ENCODE measurements at regions not wholly inside any gene's neighbourhood (a gene's known extent, or its start where the extent isn't known, plus 50 kb on each side); places are given as distances from the start of the nearest gene placed in this dataset.

GRCh38 chr5:21694567-21694966 is 1158.6 kb downstream of the CDH12 start:
- no peak overlapping the region for H3K4me3 ChIP-seq (replicated peaks; ENCODE audit: low read depth, low read length)
- DNase-seq (ENCODE audit: extremely low read depth, insufficient read length) = no peak
- no peaks in the 10 kb centered on the region for H3K27me3 ChIP-seq (replicated peaks; ENCODE audit: control insufficient read depth, insufficient read depth, low read length)
- H3K36me3 ChIP-seq (ENCODE audit: control insufficient read depth, insufficient read depth, low read length) = no peaks in the 10 kb centered on the region
- no peak for TF ChIP-seq CTCF (IDR thresholded peaks at IDR 0.05; ENCODE audit: insufficient read depth, low read length, poor library complexity, severe bottlenecking)

GRCh38 chr5:21693591-21693990 is 1159.6 kb downstream of the CDH12 start:
- no peaks in the 10 kb centered on the region for H3K36me3 ChIP-seq (ENCODE audit: control insufficient read depth, insufficient read depth, low read length)
- DNase-seq (ENCODE audit: extremely low read depth, insufficient read length) = no peak
- TF ChIP-seq CTCF (IDR thresholded peaks at IDR 0.05; ENCODE audit: insufficient read depth, low read length, poor library complexity, severe bottlenecking) = no peak
- no peaks in the 10 kb centered on the region for H3K27me3 ChIP-seq (replicated peaks; ENCODE audit: control insufficient read depth, insufficient read depth, low read length)
- no peak overlapping the region for H3K4me3 ChIP-seq (replicated peaks; ENCODE audit: low read depth, low read length)

- no peak for DNase-seq (ENCODE audit: extremely low read depth, insufficient read length)
- Histone ChIP-seq H3K36me3 (ENCODE audit: control insufficient read depth, insufficient read depth, low read length) (no peaks in the 10 kb centered on the region), H3K27me3 (replicated peaks; ENCODE audit: control insufficient read depth, insufficient read depth, low read length) (no peaks in the 10 kb centered on the region), H3K4me3 (replicated peaks; ENCODE audit: low read depth, low read length) (no peak overlapping the region)
- no peak for TF ChIP-seq CTCF (IDR thresholded peaks at IDR 0.05; ENCODE audit: insufficient read depth, low read length, poor library complexity, severe bottlenecking)
Observed at GRCh38 chr5:21689587-21689986, 1163.6 kb downstream of the CDH12 start.

- TF ChIP-seq CTCF (IDR thresholded peaks at IDR 0.05; ENCODE audit: insufficient read depth, low read length, poor library complexity, severe bottlenecking) = no peak
- DNase-seq (ENCODE audit: extremely low read depth, insufficient read length) = no peak
- Histone ChIP-seq H3K27me3 (replicated peaks; ENCODE audit: control insufficient read depth, insufficient read depth, low read length) (no peaks in the 10 kb centered on the region), H3K4me3 (replicated peaks; ENCODE audit: low read depth, low read length) (no peak overlapping the region), H3K36me3 (ENCODE audit: control insufficient read depth, insufficient read depth, low read length) (no peaks in the 10 kb centered on the region)
Observed at GRCh38 chr5:21688655-21689054, 1164.5 kb downstream of the CDH12 start.

- Histone ChIP-seq H3K4me3 (replicated peaks; ENCODE audit: low read depth, low read length) (no peak overlapping the region), H3K36me3 (ENCODE audit: control insufficient read depth, insufficient read depth, low read length) (no peaks in the 10 kb centered on the region), H3K27me3 (replicated peaks; ENCODE audit: control insufficient read depth, insufficient read depth, low read length) (no peaks in the 10 kb centered on the region)
- DNase-seq (ENCODE audit: extremely low read depth, insufficient read length) = no peak
- TF ChIP-seq CTCF (IDR thresholded peaks at IDR 0.05; ENCODE audit: insufficient read depth, low read length, poor library complexity, severe bottlenecking) = no peak
Observed at GRCh38 chr5:21687621-21688020, 1165.5 kb downstream of the CDH12 start.

- Histone ChIP-seq H3K27me3 (replicated peaks; ENCODE audit: control insufficient read depth, insufficient read depth, low read length) (no peaks in the 10 kb centered on the region), H3K4me3 (replicated peaks; ENCODE audit: low read depth, low read length) (no peak overlapping the region), H3K36me3 (ENCODE audit: control insufficient read depth, insufficient read depth, low read length) (no peaks in the 10 kb centered on the region)
- TF ChIP-seq CTCF (IDR thresholded peaks at IDR 0.05; ENCODE audit: insufficient read depth, low read length, poor library complexity, severe bottlenecking) = no peak
- no peak for DNase-seq (ENCODE audit: extremely low read depth, insufficient read length)
Observed at GRCh38 chr5:21686706-21687105, 1166.4 kb downstream of the CDH12 start.

All from GM06990 (cell line).